ENCODE measurements at regions not wholly inside any gene's neighbourhood (a gene's known extent, or its start where the extent isn't known, plus 50 kb on each side); places are given as distances from the start of the nearest gene placed in this dataset.

DNA sequence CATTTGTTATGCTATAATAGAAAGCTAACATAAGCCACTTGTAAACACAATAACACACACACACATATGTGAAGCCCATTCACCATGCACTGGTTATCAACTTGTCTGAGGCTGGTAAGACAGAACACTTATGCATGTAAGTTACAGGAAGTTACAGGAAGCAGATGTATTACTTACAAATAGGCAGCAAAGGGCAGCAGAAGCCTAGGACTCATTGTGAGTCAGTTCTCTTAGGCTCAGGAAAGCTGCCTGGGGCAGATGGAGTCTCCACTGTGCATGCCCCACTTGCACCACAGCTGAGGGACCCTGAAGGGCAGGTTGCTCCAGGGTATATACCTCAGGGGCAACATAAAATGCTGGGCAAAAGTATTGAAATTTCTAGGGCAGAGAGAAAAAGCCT is 748.8 kb upstream of the CCDC54 start:
- H3K4me3 ChIP-seq: no peak overlapping the region
- no peaks in the 10 kb centered on the region for H3K36me3 ChIP-seq
- DNase-seq: no peak
- peaks cover 8% of the 10 kb centered on the region for H3K9me3 ChIP-seq
- H3K27me3 ChIP-seq: no peaks in the 10 kb centered on the region

DNA sequence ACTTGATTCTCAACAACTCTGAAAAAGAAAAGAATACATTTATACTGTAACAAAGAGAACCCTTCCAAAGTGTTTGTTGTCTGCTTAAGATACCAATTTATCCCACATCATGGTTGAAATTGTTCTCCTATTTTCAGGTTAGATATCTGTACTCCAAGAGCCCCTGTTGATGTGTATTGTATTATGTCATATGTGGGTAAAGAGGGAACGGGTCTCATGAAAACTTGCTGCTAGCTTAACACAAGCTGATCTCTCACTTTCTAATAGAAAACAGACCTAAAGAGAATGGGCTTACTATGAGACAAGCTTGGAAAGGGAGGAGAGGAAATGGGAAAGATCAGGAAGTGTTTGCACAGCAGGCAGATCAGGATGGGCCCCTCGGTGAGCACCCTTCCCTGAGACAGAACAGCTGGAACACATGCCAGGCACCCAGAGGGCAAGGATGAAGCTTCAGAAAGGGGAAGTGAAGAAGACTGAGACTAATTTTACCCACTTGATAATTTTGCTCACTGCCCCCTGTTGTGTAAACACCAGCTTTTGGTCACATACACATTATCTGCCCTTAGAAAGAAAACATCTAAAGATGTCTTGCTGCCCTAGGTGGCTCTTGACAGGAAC is 747.9 kb upstream of the CCDC54 start:
- no peaks in the 10 kb centered on the region for H3K27me3 ChIP-seq

DNA sequence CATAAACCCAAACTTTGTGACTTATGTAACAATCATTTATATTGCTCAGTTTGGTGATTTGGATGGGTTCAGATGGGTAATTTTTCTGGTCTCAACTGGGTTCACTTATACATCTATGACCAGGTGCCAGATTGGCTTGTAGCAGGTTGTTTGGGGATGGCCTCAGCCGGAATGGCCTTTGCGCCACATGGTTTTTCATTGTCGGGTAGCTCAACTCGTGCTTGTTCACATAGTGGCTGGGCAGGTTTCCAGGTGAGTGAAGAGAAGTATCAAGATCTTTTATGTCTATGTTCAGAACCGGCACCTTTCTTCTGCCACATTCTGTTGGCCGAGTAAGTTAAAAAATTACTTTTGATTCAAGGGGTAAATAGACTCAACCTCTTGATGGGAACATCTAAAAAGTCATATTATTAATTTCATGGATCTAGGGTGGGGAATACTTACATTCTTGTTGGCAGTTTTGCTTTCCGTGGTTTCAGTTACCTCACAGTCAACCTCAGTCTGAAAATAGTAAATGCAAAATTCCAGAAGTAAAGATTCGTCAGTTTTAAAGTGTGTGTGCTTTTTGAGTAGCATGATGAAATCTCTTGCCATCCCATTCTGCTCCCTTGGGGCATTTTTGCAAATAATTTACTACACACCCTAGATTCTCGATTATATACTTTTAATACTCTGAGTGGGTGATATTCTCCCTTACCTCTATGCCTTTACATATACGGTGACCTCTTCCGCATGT is 745.7 kb upstream of the CCDC54 start:
- Histone ChIP-seq H3K9me3 (no peaks in the 10 kb centered on the region), H3K27me3 (no peaks in the 10 kb centered on the region), H3K36me3 (no peaks in the 10 kb centered on the region), H3K4me3 (no peak overlapping the region)
- DNase-seq: no peak

More for the DNA sequence above, 747.9 kb upstream of the CCDC54 start:
- H3K9me3 ChIP-seq: peaks cover 1% of the 10 kb centered on the region
- H3K4me3 ChIP-seq: no peak overlapping the region
- no peaks in the 10 kb centered on the region for H3K36me3 ChIP-seq
- no peak for DNase-seq

DNA sequence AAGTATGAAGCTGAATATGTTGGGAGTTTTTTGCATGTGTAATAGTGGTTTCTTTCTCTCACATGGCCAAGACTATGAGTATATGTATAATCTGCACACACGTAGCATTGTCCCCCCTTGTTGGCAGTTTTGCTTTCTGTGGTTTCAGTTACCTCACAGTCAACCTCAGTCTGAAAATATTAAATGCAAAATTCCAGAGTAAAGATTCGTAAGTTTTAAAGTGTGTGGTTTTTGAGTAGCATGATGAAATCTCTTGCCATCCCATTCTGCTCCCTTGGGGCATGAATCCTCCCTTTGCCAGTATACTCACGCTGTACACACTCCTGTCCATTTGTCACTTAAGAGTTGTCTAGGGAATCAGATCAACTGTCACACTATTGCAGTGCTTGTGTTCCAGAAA is 742.0 kb upstream of the CCDC54 start:
- Histone ChIP-seq H3K4me3 (no peak overlapping the region), H3K9me3 (no peaks in the 10 kb centered on the region), H3K27me3 (no peaks in the 10 kb centered on the region), H3K36me3 (no peaks in the 10 kb centered on the region)
- DNase-seq: peak; percentile 38

DNA sequence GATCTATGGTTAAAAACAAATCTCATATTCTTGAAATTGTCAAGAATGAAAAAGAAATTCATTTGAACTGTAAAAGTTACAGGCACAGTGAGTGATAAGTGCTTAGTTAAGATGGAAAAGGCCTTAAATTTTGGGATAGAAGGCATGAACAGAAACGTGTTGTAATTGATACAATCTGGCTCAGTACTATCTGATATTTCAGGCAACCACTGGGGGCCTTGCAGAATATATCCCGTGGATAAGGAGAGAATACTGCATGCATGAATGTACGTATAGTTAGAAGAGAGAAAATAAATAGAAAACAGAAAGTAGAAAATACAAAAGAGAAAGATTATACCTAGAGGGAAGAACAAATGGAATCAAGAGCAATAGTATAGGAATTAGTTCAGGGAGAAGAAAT is 741.4 kb upstream of the CCDC54 start:
- H3K4me3 ChIP-seq: no peak overlapping the region
- H3K27me3 ChIP-seq: no peaks in the 10 kb centered on the region
- no peaks in the 10 kb centered on the region for H3K36me3 ChIP-seq
- no peaks in the 10 kb centered on the region for H3K9me3 ChIP-seq
- no peak for DNase-seq

DNA sequence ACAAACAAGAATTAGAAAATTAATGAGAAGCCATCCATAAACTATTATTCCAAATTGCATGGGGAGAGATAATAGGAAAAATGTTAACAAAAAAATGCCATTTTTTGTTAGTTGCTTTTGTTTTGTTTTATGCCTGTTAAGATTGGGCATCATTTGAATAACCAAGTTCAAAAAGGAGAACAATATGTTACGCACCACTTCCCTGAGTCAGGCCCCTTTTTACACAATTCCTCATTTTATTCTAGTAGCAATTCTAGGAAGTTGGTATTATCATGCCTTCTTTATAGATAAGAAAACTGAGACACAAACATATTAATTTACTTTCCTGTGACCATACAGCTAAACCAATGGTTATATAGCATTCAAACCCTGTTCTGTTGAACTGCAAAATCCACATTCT is 736.9 kb upstream of the CCDC54 start:
- Histone ChIP-seq H3K27me3 (no peaks in the 10 kb centered on the region), H3K9me3 (no peaks in the 10 kb centered on the region), H3K4me3 (no peak overlapping the region), H3K36me3 (no peaks in the 10 kb centered on the region)
- no peak for DNase-seq

DNA sequence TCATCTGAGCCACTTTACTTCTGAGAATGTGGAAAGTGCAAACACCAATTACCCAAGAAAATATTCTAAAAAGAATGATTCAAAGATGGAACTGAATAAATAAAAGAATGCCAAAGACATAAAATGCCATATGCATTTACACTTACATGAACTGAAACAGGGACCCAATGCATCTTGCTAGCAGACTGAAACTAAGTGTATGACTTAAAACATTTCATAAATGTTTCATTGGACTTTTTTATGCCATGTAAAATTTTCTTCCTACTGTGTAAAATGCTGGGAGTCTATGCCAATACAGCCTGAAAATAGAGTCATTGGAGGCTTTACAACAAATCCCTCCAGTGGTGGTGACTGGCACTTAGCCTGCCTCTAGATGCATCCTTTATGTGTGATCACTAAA is 735.1 kb upstream of the CCDC54 start:
- Histone ChIP-seq H3K36me3 (no peaks in the 10 kb centered on the region), H3K27me3 (no peaks in the 10 kb centered on the region), H3K9me3 (no peaks in the 10 kb centered on the region), H3K4me3 (no peak overlapping the region)
- DNase-seq: no peak

DNA sequence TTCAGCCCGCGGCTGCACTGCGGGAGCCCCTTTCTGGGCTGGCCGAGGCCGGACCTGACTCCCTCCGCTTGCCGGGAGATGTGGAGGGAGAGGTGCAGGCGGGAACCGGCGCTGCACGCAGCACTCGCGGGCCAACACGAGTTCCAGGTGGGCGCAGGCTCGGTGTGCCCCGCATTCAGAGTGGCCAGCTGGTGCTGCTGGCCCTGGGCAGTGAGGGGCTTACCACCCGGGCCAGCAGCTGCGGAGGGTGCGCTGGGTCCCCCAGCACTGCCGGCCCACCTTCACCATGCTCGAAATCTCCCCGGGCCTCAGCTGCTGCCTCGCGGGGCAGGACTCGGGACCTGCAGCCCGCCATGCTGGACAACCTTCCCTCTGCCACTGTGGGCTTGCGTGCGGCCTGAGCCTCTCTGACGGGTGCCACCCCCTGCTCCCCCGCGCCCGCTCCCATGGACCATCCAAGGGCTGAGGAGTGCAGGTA is 733.5 kb upstream of the CCDC54 start:
- no peak for DNase-seq
- Histone ChIP-seq H3K27me3 (no peaks in the 10 kb centered on the region), H3K36me3 (no peaks in the 10 kb centered on the region), H3K4me3 (no peak overlapping the region), H3K9me3 (no peaks in the 10 kb centered on the region; the same call in 1 of the 2 replicates)

DNA sequence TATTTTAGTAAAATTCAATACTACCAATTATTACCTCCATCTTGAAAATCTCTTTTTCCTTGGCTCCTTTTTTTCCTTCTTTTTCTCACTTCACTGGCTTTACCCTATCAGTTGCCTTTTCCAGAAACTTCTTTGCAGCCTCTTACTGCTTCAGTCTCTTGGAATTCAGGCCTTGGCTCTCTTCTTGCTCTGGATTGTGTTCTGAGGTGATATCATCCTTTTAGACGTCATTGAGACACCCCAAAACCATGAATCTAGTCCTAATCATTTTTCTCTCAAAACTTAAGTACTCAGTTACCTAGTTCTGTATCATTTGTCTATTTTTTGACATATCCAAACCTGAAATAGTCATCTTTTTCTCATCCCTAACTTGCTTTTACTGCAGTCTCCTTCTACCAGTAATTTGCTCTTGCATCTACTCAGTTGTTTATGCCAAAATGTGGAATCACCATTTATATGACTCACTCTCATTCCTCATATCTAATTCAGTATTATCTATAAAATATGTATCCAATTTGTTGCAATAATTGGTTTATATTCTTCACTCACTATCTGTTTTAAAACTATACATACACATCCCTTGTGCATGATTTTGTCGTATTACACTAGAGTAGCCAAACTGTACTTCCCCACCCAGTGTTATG is 703.2 kb upstream of the CCDC54 start:
- Histone ChIP-seq H3K4me3 (no peak overlapping the region), H3K9me3 (peaks cover 2% of the 10 kb centered on the region; the same call in 1 of the 2 replicates), H3K36me3 (no peaks in the 10 kb centered on the region; the same call in 1 of the 2 replicates), H3K27me3 (no peaks in the 10 kb centered on the region)
- no peak for DNase-seq

DNA sequence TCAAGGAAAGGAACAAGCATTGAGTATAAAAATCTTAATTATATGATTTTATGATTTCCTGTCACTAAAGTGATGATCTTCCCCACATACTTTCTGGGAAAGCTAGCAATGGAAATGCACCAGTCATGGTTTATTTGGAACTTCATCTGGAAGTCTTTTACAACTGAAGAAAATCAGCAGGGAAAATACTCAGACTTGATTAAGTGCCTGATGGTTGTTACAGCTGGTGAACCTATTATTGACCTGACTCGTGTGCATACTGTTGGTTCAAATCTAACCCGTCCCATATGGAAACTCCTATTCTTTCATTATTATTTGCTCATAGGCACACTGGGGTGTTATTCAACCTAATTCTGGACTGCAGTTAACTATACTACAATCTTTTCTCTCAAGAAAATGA is 701.8 kb upstream of the CCDC54 start:
- Histone ChIP-seq H3K9me3 (no peaks in the 10 kb centered on the region; the same call in 1 of the 2 replicates), H3K27me3 (no peaks in the 10 kb centered on the region), H3K36me3 (no peaks in the 10 kb centered on the region; the same call in 1 of the 2 replicates), H3K4me3 (no peak overlapping the region)
- DNase-seq: no peak

DNA sequence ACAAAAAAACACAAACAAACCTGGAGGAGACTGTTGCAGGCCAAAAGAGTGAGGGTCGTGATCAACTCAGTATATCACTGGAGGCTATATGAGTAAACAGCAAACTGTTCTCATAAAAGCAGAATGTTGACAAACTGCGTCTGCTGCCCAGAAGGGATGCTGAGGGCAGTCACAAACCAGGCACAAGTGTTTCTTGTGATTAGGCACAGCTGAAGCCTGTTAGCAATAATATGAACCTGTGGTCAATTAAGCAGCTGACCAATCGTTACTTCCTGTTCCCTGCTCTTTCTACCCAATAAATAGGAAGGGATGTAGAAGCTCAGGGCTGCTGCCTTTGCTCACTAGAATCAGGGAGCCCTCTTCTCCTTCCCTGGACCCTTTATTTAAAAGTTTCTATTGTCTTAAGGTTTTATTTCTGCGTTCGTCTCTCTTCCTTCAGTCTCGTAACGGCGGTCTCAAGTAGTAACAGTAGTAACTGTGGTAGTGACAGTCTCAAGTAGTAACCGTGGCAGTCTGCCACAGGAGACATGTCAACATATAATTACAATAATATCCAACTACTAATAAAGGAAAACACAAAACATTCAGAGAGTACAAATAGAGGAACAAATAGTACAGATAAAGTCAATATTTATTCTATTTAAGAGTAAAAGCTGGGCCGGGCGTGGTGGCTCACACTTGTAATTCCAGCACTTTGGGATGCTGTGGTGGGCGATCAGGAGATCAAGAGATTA is 698.4 kb upstream of the CCDC54 start:
- Histone ChIP-seq H3K9me3 (no peaks in the 10 kb centered on the region), H3K27me3 (no peaks in the 10 kb centered on the region)

DNA sequence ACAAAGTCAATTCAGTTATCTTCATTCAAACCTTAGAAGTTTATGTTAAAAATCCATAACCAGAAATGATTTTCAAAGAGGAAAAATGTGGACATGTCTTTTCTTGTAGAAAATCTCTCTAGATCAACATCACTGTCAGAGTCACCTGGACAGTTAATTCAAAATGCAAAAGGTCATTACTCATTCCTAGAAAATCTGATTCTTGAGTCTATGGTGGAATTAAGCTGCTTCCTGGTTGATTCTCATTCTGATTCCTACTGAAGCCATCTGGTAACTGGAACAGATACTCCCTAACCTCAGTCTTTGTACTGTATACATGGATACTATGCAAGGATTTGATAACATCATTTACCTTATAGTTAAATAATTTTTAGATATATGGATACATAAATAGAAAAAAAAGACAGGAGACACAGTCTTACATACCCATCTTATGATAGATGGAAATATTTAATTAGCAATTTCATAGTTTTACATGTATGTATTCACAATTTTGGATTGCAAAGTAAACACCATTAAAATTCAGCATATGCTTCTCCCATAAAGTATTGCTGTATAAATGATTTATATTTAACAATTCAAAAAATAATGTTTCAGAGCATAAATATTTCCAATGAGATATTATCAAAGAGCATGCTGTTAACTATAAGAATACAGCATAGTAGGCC is 693.2 kb upstream of the CCDC54 start:
- DNase-seq: no peak
- no peaks in the 10 kb centered on the region for H3K27me3 ChIP-seq
- H3K36me3 ChIP-seq: no peaks in the 10 kb centered on the region
- no peak overlapping the region for H3K4me3 ChIP-seq
- no peaks in the 10 kb centered on the region for H3K9me3 ChIP-seq

More for the DNA sequence above, 698.4 kb upstream of the CCDC54 start:
- Histone ChIP-seq H3K4me3 (no peak overlapping the region), H3K36me3 (no peaks in the 10 kb centered on the region; the same call in 1 of the 2 replicates)
- no peak for DNase-seq

DNA sequence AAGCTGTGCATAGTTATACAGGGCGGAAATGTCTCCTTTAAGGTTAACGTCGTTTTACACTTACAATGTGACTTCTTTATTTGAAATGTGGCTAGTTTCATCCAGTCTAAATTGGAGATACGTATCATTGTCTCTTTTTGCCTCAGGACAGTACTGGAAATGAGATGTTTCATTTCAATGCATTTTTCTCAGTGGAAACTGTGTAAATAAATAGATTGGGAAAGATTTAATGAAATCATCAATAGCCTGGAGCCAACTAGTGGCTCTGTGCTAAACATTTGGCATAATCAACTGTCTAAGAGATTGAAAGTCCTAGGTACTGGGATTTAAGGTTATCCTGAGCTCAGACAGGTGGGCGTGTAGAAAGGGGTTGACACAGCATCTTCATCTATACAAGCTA is 691.5 kb upstream of the CCDC54 start:
- Histone ChIP-seq H3K27me3 (no peaks in the 10 kb centered on the region), H3K9me3 (no peaks in the 10 kb centered on the region), H3K4me3 (no peak overlapping the region), H3K36me3 (no peaks in the 10 kb centered on the region)
- DNase-seq: no peak

DNA sequence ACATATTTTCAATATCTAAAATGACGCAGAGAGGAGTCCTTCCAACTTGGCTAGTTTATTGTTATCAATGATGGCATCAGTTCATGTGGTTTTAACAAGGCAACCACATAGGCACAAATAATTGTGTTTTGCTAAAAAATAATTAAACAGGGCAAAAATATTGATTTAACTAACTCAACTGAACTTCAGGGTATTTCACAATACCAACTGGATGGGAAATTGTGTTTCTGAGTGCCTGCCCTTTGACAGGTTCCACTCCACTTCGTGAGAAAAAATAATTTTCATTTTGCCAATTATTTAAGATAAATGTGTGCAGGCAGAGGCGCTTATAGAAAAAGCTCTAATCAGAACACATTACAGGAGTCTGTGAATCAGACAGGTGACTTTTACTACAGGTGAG is 689.3 kb upstream of the CCDC54 start:
- Histone ChIP-seq H3K36me3 (no peaks in the 10 kb centered on the region), H3K27me3 (no peaks in the 10 kb centered on the region), H3K4me3 (no peak overlapping the region), H3K9me3 (no peaks in the 10 kb centered on the region)
- DNase-seq: no peak

DNA sequence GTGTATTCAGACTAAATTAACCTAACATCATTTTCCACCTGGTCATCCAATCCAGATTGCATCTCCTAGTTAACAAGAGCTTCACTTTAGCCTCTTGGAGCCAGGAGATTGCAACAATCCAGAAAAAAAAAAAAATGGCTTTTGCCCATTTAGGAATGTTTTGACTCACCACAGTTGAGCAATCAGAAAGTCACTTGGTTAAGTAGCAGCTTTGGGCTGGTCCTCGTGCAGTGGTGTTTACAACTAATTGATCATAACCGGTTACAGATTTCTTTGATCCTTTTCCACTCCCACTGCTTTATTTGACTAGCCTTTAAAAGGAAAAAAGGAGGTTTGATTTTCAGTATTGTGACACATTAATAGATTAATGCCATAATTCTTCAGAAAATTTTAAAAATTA is 688.8 kb upstream of the CCDC54 start:
- Histone ChIP-seq H3K27me3 (no peaks in the 10 kb centered on the region), H3K4me3 (no peak overlapping the region), H3K9me3 (no peaks in the 10 kb centered on the region), H3K36me3 (no peaks in the 10 kb centered on the region)
- DNase-seq: peak; percentile 51

DNA sequence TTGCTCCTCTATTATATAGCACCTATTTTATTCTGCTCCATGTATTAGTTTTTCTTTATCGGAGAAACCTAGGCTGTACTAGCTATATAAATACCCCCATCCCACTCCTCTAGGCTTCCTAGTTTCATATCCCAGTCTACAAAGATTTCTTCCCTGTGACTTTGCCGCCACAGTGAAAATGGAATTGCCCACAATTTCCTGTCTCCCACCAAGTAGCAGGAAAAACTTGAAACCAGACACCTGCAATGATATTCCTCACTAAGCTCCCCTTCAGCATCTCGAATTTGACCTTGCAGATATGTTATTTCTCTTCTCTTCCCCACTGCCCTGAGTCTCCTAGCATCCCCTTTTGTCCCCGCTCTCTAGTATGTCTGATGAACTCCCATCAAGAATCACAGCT is 685.8 kb upstream of the CCDC54 start:
- Histone ChIP-seq H3K27me3 (no peaks in the 10 kb centered on the region), H3K4me3 (no peak overlapping the region), H3K9me3 (no peaks in the 10 kb centered on the region), H3K36me3 (no peaks in the 10 kb centered on the region)
- no peak for DNase-seq

DNA sequence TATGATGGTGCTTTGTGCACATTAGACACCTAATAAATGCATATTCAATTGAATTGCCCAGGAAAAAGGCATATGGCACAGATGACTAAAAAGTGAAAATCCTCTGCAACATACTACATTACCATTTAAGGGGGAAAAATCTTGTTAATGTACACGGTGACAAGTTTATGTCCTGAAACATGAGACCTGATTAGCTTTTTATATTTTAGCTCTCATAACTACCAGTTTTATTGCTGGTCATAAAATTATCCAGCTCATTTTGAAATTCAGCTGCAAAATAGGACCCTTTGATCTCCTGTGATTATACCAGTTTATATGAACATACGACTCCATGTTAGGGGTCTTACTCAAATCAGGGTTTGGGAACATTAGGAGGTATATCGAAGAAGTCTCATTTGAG is 684.6 kb upstream of the CCDC54 start:
- Histone ChIP-seq H3K36me3 (no peaks in the 10 kb centered on the region), H3K27me3 (no peaks in the 10 kb centered on the region), H3K4me3 (no peak overlapping the region), H3K9me3 (no peaks in the 10 kb centered on the region)
- DNase-seq: no peak

All from MG63 (cell line).